Islet of Langerhans (tissue), 1 donor: ENCODE measurements at regions not wholly inside any gene's neighbourhood (a gene's known extent, or its start where the extent isn't known, plus 50 kb on each side); places are given as distances from the start of the nearest gene placed in this dataset.

Source experiments
- FAIRE-seq: peaks from one replicate; lab custom pipeline; 2011; peaks lifted over from hg19 to GRCh38; lab: Jason Lieb, UNC

DNA sequence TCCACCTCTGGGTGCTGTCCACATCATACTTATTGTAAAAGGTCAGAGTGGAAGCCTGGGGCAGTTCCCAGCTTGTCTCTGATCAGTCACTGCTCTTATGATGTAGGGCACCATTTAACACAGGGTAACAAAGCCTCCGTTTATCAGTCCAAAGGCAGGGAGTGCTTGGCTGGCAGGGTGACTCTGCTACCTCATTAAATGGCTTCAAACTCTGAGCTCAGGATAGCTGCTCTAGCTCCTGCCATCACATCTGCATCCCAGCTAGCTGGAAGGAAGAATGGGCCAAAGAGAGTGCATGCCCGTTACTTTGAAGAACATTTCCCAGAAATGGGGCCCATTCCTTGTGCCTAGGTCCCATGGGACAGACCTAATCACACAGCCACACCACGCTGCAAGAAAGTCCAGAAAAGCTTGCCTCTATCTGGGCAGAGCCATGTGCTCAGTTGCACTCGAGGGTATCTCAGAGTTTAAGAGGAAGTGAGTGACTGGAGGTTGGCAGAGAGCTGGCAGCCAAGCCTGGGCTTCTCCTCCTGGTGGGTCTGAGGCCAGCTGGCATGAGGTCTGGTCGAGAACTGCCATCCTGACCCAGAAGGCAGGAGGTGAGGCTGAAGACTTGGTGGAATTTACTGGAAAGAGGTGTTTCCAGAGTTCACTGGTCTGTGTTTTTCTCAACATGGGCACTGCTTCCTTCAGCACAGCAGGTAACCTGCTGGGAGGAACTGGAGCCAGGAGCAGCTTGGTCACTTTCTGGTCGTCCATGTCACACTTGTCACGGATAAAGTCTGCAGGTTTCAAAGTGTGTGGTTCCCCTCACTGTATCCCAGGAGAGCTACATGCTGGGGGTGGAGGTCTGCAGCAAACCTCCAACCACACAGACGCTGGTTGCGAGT lies 935.7 kb downstream of the BRD1 start:
- no peak for FAIRE-seq

DNA sequence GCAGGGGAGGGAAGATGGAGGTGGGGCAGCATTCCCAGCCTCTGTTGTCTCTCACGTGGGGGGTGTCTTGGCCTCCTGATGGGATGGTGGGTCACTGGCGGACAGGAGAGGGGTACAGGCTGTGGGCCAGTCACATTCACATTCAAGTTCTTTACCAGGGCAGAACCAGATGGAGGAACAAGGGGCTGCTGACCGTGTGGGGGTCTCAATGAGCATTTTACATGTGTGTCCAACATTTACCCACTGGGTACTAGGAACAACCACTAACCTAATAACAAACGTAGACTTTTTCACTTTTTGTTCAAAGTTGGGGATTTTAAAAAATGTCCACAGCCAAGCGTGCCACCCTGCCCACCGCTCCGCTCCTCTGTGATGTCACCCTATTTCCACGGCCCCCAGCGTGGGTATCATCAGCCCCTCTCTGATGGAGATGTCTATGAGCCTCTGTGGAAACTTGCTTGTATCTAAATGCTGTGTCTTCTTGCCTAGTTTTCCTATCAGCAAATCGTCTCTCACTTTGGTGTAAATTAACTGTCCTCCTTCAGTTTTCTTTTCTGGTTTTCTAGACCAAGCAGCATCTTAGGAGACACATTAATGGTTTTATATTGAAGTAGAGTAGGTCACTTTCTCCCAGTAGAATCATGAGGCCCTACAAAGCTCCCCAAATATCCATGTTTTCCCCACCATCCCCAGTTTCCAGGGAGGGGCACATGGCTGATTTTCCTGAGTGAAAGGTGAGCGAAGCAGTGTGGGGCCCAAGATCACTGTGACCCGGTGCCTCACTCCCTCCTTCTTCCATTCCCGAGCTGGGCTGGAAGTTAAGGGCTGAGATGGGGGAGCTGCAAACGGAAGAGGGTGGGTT lies 936.7 kb downstream of the BRD1 start:
- no peak for FAIRE-seq

DNA sequence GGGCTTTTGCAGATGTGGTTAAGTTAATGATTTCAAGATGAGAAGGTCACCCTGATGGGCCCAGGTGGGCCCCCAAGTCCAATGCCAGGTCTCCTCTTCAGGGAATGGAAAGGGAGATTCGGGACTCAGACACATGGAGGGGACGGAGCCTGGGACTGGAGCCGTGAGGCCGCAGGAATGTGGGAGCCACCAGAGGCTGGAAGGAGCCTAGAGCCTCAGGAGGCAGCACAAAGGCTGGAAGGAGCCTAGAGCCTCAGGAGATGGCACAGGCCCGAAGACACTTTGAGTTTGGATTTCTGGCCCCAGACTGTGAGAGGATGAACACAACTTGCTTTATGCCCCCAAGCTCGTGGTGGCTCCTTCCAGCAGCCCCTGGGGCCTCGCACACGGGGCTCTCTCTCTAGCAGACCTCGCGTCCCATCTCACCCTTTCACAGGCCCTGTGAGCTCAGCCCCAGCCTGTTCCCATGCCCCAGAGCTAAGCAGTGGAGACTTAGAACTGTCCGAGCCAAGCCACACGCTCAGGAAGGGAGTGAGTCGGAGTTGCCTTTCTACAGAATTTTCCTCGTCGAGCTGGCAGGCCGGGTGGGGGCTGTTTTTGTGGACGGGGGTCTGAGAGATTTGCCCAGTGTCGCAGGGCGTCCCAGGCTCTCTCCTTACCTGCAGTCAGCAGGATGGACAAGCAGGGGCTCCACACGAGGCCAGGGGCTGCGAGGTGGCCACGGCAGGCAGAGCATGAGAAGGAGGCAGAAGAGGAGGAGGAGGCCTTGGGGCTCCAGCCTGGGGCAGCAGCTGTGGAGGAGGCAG lies 937.6 kb downstream of the BRD1 start:
- no peak for FAIRE-seq

DNA sequence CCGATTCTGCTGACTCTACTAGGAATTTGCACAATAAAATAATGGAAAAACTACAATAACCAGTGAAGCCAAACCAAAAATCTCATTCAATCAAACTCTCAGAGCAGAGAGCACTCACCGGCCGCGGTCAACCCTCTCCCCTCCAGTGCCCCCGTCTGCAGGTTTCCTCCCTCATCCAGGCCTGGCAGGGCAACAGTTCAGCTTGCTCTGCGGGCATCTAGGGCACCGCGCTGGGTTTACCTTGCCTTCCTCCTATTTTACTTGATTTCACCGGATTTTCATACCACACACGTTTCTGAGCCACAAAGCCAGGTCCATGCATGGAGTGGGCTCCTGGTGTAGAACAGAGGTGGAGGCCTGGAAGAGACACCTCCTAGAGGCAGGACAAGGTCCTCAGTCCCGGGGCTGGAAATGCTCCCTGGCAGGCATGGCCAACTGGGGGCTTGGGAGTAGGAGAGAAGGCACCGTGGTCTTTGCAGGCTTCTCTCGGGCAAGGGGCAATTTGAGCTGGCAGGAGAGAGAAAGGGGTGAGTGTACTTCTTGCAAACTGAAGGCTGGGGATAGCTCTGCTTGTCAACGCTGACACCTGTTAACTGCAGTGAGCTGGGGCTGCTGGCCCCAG lies 938.4 kb downstream of the BRD1 start:
- FAIRE-seq, result no peak

DNA sequence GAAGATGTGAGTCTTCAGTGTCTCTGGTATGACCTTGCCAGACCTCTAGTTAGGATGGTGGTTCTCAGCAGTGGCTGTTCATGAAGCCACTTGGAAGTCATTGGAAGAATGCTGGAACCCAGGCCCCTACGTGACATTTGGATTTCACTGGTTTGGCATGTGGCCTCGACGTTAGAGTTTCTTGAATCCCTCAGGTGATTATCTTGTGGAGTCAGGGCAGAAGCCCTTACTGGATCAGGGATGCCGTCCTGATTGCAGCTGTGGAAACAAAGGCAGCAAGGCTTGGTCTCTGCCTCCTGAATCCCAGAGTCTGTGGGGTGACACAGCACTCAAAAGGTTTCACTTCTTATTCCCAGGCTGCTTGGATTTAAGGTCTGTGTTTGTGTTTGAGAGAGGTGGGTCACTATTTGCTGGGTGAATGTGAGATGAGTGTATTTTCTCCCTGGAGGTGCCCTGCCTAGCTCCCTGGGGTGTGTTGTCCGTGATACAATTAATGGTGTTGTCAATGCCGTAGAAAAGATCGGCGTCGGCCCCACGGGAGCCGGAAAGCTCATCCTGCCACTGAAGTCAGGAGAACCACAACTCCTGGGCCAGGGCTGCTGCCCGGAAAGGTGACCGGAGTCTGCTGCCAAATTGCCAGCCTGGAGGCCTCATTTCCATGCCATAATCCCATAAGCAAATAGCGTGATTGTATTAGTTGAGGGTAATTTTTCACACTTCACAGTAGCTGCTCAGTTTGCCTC lies 939.0 kb downstream of the BRD1 start:
- no peak for FAIRE-seq

DNA sequence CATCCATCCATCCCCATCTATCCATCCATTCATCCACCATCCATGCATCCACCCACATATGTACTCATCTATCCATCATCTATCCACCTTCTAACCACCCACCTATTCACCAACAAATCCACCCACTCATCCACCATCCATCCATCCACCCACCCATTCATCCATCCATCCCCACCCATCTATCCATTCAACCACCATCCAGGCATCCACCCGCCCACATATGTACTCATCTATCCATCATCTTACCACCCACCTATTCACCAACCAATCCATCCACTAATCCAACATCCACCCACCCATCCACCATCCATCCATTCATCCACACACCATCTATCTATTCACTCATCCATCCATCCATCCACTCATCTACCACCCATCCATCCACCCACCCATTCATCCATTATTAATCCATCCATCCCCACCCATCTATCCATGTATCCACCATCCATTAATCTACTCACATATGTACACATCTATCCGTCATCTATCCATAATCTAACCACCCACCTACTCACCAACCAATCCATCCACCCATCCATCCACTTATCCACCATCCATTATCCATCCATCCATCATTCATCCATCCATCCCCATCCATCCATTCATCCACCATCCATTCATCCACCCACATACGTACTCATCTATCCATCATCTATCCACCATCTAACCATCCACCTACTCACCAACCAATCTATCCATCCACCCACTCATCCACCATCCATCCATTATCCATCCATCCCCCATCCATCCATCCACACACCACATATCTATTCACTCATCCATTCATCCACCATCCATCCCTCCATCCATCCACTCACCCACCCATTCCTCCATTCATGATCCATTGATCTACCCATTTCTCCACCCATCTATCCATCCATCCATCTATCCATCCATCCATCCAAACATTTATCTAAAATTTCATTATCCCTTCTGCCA lies 940.0 kb downstream of the BRD1 start:
- FAIRE-seq, result no peak

DNA sequence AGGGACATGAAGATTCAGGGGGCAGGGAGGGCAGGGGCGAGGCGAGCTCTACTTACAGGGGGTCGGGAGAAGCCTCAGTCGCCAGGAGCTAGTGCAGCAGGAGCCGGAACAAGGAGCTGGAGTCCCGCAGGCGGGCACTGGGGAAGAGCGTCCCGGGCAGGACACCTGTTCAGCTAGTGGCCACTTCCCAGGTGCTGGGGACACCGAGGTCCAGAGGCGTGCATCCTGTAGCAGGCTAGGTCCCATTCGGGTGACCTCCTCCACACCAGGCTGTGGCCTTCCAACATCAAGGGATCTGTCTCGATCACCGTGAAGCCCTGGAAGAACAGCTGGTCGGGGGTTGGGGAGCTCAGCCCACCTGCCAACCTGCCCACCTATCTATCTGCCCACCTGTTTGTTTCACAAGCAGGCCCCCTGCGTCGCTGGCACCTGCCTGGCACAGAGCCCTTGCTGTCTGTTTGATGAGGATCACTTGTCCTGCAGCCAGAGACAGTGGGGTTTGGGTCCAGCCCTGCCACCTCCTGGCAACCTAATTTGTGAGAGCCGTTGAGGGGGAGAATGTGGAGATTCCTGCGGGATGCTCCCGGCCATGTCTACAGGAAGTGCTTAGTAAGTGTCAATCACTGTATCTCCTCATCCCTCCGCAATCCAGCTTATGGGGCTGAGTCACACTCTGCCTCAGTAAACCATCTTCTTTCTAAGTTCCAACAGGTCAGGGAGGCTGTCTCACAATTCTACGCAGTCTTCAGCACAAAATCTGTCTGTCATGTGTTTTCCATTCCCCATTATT lies 940.9 kb downstream of the BRD1 start:
- FAIRE-seq, result no peak

DNA sequence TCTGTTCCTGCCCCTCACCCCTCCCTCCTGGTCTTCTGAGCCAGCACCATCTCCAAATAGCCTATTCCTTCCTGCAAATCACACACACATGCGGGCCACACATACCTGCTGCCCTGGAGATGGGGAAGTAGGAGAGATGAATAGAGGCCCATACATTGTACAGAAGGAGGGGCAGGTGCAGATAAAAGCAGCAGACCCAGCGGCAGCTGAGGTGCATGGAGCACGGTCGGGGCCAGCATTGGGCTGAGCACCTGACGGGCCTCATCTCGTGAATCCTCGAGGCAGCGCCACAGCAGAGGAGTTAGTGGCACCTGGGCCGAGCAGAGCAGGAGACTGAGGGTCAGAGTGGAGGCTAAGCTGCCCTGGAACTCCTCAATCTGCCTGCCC lies 941.8 kb downstream of the BRD1 start:
- FAIRE-seq, result no peak

DNA sequence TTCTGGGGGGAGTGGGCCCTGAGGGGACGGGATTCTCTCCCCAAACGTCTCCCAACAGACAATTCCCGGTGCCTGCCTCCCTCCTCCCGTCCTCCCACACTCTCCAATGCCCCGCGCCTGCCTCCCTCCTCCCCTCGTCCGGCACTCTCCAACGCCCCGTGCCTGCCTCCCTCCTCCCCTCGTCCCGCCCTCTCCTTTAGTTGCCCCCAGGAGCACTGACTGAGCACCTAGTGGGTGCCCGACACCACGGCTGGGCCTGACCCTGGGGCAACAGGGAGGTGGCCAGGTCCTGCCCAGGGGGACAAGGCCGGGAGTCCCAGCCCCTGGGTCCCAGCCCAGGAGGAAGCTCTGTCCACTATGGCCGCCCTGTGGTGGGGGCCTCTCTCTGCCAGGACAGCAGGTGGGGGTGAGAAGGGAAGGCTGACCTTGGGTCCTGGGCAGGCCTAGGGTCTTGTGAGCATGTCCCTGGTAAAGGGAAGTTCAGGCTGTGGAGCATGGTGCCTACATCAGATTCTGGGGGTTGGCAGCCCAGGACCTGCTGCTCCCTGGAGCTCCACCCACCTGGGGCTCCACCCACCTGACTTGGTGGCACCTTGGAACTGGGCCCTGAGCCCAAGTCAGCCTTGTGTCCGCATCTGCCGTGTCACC lies 942.3 kb downstream of the BRD1 start:
- FAIRE-seq, result no peak

DNA sequence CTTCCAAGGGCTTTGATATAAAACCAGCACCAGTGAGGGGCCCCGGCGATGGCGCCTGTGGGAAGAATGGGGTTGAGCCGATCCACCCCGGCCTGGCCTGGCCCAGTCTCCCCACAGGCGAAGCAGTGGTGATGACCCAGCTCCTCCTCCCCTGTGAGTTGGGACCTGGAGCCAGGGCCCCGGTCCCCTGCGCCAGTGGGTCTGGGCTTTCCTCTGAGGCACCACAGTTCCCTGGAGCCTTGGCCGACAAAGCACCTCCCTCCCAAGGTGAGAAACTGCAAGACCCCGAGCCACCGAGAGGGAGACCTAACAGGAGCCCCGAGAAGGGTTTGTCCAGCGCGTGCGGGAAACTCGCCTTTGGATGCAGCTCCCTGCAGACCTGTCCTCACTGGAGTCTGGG lies 942.9 kb downstream of the BRD1 start:
- FAIRE-seq, result no peak

DNA sequence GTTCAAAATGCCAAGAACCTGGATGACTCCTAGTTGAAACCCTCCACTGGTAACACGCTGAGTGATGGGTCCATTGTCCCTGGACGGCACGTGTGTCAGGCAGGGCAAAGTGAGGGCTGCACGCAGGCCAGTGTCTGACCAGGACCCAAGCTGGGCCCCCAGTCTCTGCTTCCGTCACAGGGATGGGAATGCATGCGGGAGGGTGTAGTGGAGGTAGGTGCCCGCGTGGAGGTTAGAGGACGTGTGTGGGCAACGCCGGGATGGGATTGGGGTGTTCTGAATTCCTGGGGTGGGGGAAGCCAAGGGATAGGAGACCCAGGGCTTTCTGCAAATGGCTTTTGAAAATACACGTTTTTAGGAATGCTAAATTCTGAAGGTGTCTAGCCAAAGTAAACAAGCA lies 943.3 kb downstream of the BRD1 start:
- FAIRE-seq, result no peak

DNA sequence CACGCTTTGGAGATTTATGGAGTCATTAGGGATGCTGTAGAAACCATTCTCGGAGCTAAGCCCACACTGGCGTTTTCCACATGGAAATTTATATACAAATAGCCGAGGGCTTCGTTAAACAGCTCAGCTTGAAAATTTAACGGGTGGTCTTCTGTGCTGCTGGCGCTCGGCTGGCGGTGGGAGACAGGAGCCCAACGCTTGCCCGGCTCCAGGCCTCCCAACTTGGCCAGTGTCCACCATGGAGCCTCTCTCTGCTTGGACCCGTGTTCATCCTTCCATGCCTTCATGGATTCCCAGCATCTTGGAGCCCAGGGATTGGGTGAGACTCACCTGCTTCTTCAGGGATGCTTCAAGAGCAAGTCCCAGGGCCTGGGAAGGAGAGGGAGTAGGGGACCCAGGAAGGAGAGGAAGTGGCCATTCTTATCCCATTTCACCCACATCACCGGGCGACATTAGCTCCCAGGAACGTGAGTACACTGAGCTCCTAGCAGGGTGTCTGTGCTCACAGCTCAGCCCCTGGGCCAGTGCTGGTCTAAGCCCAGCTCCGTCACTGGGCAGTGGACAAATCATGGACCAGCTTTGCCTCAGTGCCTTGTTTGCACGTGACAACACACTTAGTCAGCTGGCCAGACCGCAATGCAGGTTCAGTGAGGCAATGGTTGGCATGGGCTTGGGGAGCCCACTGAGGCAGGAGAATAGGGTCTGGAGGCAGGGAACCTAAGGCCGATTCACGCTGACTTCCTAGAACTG lies 944.3 kb downstream of the BRD1 start:
- no peak for FAIRE-seq

DNA sequence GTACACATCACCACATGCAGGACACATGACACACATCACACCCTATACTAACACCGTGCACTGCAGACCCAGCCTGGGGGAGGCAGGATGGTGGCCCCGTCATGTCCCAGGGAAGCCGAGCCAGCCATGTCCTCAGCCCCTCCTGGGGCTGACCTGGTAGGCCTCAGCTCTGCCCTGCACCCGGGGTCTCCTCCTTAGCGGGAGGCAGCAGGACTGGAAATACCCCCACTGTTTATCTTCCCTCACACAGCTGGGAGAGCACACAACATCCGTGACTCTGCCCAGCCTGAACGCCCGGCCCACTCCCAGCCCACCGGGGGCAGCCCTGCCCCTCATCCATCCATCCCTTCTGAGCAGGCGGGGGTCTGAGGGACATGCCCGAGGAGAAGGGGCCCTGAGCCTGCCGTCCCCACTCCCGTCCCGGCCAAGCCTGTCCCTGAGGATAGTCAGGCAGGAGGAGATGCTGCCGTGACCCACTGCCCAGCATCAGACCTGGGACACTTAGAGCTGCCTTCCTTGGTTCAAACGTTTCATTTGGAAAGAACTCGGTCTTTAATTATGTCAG lies 945.0 kb downstream of the BRD1 start:
- FAIRE-seq, result no peak

DNA sequence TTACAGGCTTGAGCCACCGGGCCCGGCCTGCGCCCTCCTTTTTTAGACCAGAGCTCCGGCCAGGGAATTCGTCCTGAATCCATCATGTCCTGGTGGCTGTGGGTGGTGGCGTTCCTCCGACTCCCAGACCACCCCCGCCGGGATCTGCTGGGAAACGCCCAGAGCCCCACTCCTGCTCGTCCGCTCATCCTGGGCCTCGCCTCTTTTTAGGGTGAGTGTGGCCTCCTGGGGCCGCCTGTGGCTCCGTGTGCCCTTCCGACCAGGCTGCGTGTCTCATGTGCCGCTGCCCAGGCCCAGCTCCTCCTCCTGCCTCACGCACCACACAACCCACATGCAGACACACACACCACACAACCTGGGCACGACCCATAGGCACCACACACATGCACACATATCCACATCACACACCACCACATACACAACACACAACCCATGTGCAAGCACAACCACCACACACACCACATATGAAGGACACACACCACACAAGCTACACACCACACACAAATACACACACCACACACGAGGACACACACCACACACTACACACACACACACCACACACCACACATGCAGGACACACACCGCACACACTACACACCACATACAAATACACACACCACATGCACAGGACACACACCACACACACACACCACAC lies 946.2 kb downstream of the BRD1 start:
- FAIRE-seq, result no peak

DNA sequence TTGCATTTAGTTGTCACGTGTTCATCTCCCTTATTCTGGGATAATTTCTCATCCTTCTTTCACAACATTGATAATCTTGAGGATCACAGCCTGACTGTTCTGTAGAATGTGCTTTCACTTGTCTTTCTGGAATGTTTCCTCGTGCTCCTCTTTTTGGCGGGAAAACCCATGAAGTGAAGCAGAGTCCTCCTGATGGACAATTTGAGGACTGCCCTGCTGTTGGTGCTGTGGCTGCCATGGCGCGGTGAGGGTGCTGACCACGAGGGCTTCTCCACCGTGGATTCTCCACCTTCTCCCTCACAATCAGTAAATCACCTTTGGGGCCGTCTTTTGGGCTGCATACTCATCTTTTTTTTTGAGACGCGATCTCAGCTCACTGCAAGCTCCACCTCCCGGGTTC lies 946.9 kb downstream of the BRD1 start:
- no peak for FAIRE-seq

DNA sequence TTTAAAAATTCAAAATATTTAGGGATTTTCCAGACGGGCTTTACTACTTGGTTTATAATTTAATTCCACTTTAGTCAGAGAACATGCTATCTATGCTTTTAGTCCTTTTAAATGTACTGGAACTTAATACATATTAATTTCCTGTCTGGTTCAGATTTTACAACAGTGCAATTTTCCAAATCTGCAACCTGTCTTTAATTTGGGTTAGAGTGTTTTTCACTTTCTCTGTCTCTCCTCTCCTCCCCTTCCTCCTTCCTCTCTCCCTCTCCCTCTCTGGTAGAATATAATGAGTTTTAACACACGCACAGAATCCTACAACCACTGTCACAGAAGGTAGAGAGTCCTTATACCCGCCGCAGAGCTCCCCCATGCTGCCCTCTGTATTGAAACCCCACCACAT lies 950.7 kb downstream of the BRD1 start:
- no peak for FAIRE-seq

DNA sequence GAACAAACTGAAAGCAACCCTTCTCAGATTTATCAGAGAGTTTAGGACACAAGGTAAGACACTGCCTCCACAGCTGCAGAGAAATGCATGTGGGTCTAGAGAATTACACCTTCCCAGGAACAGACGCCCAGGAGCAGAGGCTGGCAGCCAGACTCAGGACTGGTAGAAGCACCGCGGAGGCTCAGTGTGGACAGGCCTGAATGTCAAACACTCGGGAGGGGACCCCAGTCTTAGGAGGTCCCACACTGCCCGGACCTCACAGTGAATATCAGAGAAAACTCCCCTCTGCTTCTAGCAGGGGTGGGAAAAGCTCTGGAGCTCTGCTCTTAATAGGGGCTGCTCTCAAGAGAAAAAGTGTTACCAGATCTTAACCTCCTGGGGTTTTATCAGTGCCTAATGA lies 952.7 kb downstream of the BRD1 start:
- no peak for FAIRE-seq

DNA sequence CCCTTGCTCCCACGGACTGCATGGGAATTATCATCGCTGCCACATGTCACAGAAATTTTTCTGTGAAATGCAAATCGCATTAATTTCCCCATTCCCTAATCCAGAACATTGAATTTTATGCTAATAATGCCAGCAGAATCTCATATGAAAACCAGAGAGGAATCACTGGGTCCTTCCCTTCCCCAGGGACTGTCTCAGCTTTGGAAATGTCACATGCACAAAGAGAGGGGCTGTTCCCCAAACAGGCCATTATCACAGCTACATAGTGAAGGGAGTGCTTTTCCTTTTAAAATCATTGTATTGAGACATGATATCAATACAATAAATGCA lies 954.5 kb downstream of the BRD1 start:
- no peak for FAIRE-seq
